ENCODE measurements at regions not wholly inside any gene's neighbourhood (a gene's known extent, or its start where the extent isn't known, plus 50 kb on each side); places are given as distances from the start of the nearest gene placed in this dataset.

- no peaks in the 10 kb centered on the region for H3K27me3 ChIP-seq (replicated peaks; ENCODE audit: control insufficient read depth, insufficient read depth, low read length)
- TF ChIP-seq, protein P1, sequence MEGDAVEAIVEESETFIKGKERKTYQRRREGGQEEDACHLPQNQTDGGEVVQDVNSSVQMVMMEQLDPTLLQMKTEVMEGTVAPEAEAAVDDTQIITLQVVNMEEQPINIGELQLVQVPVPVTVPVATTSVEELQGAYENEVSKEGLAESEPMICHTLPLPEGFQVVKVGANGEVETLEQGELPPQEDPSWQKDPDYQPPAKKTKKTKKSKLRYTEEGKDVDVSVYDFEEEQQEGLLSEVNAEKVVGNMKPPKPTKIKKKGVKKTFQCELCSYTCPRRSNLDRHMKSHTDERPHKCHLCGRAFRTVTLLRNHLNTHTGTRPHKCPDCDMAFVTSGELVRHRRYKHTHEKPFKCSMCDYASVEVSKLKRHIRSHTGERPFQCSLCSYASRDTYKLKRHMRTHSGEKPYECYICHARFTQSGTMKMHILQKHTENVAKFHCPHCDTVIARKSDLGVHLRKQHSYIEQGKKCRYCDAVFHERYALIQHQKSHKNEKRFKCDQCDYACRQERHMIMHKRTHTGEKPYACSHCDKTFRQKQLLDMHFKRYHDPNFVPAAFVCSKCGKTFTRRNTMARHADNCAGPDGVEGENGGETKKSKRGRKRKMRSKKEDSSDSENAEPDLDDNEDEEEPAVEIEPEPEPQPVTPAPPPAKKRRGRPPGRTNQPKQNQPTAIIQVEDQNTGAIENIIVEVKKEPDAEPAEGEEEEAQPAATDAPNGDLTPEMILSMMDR (IDR thresholded peaks at IDR 0.05; ENCODE audit: insufficient read depth, low read length, poor library complexity, severe bottlenecking): no peak
Observed at GRCh38 chr2:16060936-16061338, 120.6 kb downstream of the MYCN start.

DNA sequence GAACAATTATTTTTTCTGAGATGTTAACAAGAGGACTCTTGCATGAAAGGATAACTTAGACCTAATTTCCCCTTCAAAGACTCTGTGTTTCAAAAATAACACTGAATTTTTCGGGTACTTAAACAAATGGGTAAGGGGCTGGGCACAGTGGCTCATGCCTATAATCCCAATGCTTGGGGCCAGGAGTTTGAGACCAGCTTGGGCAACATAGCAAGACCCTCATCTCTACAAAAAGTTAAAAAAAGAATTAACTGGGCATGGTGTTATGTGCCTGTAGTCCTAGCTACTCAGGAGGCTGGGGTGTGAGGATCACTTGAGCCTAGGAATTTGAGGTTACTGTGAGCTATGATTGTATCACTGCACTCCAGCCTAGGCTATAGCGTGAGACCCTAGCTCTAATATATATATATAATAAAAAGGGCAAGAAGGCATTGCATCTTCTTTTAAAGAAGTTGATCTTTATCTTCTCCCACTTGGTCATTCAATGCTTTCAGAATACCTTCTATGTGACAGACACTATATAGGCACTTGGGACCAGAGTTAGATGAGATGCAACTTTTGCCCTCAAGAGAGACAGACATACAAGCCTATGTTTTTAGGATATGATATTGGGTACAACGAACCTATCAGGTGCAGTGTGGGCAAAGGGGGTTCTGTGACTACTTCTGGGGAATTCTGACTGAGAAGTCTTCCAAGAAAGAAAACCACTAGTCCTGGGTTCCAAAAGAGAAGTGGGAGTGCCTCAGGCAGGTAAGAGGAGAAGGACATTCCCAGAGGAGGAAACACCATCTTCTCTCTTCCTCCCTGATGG lies 120.0 kb downstream of the MYCN start:
- H3K4me3 ChIP-seq (replicated peaks; ENCODE audit: low read depth, low read length): no peak overlapping the region
- TF ChIP-seq, protein P1 (IDR thresholded peaks at IDR 0.05; ENCODE audit: insufficient read depth, low read length, poor library complexity, severe bottlenecking): no peak
- DNase-seq (ENCODE audit: extremely low read depth, insufficient read length): no peak
- no peaks in the 10 kb centered on the region for H3K36me3 ChIP-seq (ENCODE audit: control insufficient read depth, insufficient read depth, low read length)
- H3K27me3 ChIP-seq (replicated peaks; ENCODE audit: control insufficient read depth, insufficient read depth, low read length): no peaks in the 10 kb centered on the region

More at GRCh38 chr2:16060936-16061338, 120.6 kb downstream of the MYCN start:
- no peaks in the 10 kb centered on the region for H3K36me3 ChIP-seq (ENCODE audit: control insufficient read depth, insufficient read depth, low read length)
- no peak for DNase-seq (ENCODE audit: extremely low read depth, insufficient read length)
- no peak overlapping the region for H3K4me3 ChIP-seq (replicated peaks; ENCODE audit: low read depth, low read length)

DNA sequence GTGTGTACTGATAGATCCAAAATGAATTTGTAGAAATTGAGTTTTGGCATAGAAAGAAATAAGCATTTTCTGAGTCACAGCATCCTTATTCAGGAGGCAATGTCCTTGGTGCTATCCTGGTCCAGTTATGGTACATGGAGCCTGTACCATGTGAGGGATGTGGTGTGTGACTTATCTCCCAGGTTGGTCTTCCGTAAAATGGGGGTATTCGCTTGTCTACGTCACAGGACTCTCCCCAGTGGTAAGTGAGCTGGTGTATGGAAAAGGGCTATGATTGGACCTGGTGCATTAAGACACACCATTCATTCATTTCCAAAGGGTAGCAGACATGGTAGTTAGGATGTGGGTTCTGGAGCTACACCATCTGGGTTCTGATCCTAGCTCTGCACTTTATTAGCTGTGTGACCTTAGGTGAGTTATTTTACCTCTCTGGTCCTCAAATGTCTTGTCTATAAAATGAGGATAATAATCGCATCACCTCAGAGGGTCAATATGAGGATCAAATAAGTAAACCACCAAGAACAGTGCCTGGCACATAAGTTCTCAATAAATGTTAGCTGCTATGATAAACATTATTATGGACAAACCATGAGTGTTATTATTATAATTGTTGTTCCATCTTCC lies 119.2 kb downstream of the MYCN start:
- Histone ChIP-seq H3K4me3 (replicated peaks; ENCODE audit: low read depth, low read length) (no peak overlapping the region), H3K36me3 (ENCODE audit: control insufficient read depth, insufficient read depth, low read length) (no peaks in the 10 kb centered on the region), H3K27me3 (replicated peaks; ENCODE audit: control insufficient read depth, insufficient read depth, low read length) (no peaks in the 10 kb centered on the region)
- TF ChIP-seq, protein P1 (IDR thresholded peaks at IDR 0.05; ENCODE audit: insufficient read depth, low read length, poor library complexity, severe bottlenecking): no peak
- no peak for DNase-seq (ENCODE audit: extremely low read depth, insufficient read length)

- Histone ChIP-seq H3K27me3 (replicated peaks; ENCODE audit: control insufficient read depth, insufficient read depth, low read length) (no peaks in the 10 kb centered on the region), H3K4me3 (replicated peaks; ENCODE audit: low read depth, low read length) (no peak overlapping the region), H3K36me3 (ENCODE audit: control insufficient read depth, insufficient read depth, low read length) (no peaks in the 10 kb centered on the region)
- TF ChIP-seq, protein P1 (IDR thresholded peaks at IDR 0.05; ENCODE audit: insufficient read depth, low read length, poor library complexity, severe bottlenecking): no peak
- DNase-seq (ENCODE audit: extremely low read depth, insufficient read length): no peak
Observed at GRCh38 chr2:16058747-16059358, 118.5 kb downstream of the MYCN start.

GRCh38 chr2:16058256-16058655 lies 117.9 kb downstream of the MYCN start:
- TF ChIP-seq, protein P1 (IDR thresholded peaks at IDR 0.05; ENCODE audit: insufficient read depth, low read length, poor library complexity, severe bottlenecking): no peak
- Histone ChIP-seq H3K4me3 (replicated peaks; ENCODE audit: low read depth, low read length) (no peak overlapping the region), H3K27me3 (replicated peaks; ENCODE audit: control insufficient read depth, insufficient read depth, low read length) (no peaks in the 10 kb centered on the region), H3K36me3 (ENCODE audit: control insufficient read depth, insufficient read depth, low read length) (no peaks in the 10 kb centered on the region)
- peak; percentile 18 for DNase-seq (ENCODE audit: extremely low read depth, insufficient read length)
